Lung microvascular endothelial cell (primary cell): ENCODE measurements at regions not wholly inside any gene's neighbourhood (a gene's known extent, or its start where the extent isn't known, plus 50 kb on each side); places are given as distances from the start of the nearest gene placed in this dataset.
A peak's percentile ranks its signal among the peaks of the same experiment; 100 is the strongest.

Experiments used
- DNase-seq, 2 donors: peaks; one replicate each; pipeline versions ENCODE4 v3.0.0 to v3.0.0-alpha.2; 2010; ENCODE audit warnings: low read depth in 2 of 2

- DNase-seq = no peak
Observed at GRCh38 chr7:41536122-41536872, 166.6 kb downstream of the INHBA start.

GRCh38 chr7:41529831-41530230 is 173.1 kb downstream of the INHBA start:
- DNase-seq = no peak

- DNase-seq = no peak
Observed at GRCh38 chr7:41524876-41525275, 178.0 kb downstream of the INHBA start.

GRCh38 chr7:41520445-41520844 is 182.4 kb downstream of the INHBA start:
- DNase-seq = no peak

GRCh38 chr7:41517771-41518170 is 185.1 kb downstream of the INHBA start:
- no peak for DNase-seq

- peak; percentile 66 to 68 for DNase-seq
Observed at GRCh38 chr7:41508755-41509154, 194.1 kb downstream of the INHBA start.

- DNase-seq = no peak
Observed at GRCh38 chr7:41507686-41508268, 195.1 kb downstream of the INHBA start.

GRCh38 chr7:41504214-41504980 is 198.5 kb downstream of the INHBA start:
- DNase-seq = no peak

GRCh38 chr7:41503438-41503837 is 199.5 kb downstream of the INHBA start:
- no peak for DNase-seq

- DNase-seq = no peak
Observed at GRCh38 chr7:41501466-41501865, 201.4 kb downstream of the INHBA start.

GRCh38 chr7:41501006-41501405 is 201.9 kb downstream of the INHBA start:
- DNase-seq = no peak

- DNase-seq = no peak
Observed at GRCh38 chr7:41492603-41493002, 210.3 kb downstream of the INHBA start.

GRCh38 chr7:41491883-41492471 is 210.9 kb downstream of the INHBA start:
- no peak for DNase-seq

- no peak for DNase-seq
Observed at GRCh38 chr7:41491308-41491707, 211.6 kb downstream of the INHBA start.

GRCh38 chr7:41489885-41490284 is 213.0 kb downstream of the INHBA start:
- DNase-seq = no peak

GRCh38 chr7:41487229-41487940 is 215.5 kb downstream of the INHBA start:
- no peak for DNase-seq

GRCh38 chr7:41481353-41481752 is 221.5 kb downstream of the INHBA start:
- no peak for DNase-seq

- no peak for DNase-seq
Observed at GRCh38 chr7:41478187-41478586, 224.7 kb downstream of the INHBA start.

GRCh38 chr7:41476460-41476803 is 226.5 kb downstream of the INHBA start:
- no peak for DNase-seq

- DNase-seq = no peak
Observed at GRCh38 chr7:41475801-41476459, 227.0 kb downstream of the INHBA start.

GRCh38 chr7:41472427-41473125 is 230.3 kb downstream of the INHBA start:
- DNase-seq = no peak
